HPDE6-E6E7 (cell line): ENCODE measurements at regions not wholly inside any gene's neighbourhood (a gene's known extent, or its start where the extent isn't known, plus 50 kb on each side); places are given as distances from the start of the nearest gene placed in this dataset.

ENCODE experiments used
- DNase-seq: peaks from one replicate; pipeline ENCODE4 v3.0.0; 2011; ENCODE audit warnings: missing footprints; ENCODE audit errors: extremely low spot score

DNA sequence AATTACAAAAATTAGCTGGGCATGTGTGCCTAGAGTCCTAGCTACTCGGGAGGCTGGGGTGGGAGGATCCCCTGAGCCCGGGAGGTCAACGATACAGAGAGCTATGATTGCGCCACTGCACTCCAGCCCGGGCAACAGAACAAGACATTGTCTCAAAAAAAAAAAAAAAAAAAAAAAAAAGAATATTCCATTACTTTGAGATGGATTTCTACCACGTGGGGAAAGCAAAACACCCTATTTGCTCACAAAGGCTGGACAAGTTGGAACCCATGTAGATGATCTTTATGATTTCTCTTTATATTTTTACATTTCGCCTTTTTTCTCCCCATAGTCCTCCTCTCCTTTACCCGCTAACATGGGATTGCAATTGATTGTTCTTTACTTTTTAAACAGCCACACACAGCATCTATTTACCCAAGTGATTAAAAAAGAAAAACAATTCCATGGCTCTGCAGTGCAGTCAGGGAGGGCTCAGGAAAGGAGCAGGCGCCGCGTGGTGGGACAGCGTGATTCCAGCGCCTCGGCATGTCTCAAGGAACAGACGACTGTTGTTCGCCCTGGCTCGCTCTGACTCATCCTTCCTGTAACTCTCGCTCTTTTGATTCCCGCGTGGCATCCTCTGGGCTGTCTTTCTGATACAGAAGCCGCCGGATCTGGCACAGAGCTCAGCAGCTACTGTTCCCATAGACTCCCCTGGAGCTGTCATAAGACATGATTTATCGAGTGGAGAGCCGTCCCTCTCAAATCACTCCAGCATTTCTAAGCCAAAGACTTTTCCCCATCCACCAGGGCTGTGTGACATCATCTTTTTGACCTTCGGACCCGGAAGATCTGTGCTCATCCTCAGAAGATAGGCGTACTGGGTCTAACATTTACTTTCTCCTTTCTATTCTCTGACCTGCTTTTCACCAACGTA, 230.4 kb upstream of the AGAP1 start:
- peak; percentile 77 for DNase-seq

DNA sequence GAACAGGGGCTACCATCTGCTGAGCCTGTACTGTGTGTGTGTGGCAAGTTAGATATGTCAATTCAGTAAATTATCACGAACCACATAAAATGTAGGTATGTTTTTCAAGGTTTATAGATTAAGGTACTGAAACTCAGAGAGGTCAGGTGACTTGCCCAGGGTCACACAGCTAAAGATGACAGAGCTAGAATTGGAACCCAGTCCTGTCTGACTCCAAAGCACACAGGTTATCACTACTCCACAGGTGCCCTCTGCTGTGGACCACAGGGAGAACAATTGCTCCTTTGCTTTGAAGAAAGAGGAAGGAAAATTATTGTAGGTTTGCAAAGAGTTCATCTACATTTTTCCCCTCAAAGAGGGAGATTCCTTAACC, 229.7 kb upstream of the AGAP1 start:
- no peak for DNase-seq

DNA sequence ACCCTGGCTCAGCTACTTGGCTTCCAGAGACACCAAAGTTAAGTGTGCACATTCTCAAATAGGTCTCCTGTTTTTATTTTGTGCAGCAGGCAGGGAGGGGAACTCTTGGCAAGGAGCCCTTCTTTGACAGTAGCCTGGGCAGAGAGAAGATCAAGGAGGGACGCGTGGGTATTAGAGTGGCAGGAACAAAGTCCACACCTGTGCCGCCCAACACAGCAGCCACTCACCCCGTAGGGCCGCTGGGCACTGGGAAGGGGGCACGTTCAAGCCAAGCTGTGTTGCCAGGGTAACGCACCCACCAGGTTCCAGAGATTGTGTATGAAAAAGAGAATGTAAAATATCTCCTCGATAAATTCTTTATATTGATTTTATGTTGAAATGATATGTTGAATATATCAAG, 229.3 kb upstream of the AGAP1 start:
- no peak for DNase-seq

DNA sequence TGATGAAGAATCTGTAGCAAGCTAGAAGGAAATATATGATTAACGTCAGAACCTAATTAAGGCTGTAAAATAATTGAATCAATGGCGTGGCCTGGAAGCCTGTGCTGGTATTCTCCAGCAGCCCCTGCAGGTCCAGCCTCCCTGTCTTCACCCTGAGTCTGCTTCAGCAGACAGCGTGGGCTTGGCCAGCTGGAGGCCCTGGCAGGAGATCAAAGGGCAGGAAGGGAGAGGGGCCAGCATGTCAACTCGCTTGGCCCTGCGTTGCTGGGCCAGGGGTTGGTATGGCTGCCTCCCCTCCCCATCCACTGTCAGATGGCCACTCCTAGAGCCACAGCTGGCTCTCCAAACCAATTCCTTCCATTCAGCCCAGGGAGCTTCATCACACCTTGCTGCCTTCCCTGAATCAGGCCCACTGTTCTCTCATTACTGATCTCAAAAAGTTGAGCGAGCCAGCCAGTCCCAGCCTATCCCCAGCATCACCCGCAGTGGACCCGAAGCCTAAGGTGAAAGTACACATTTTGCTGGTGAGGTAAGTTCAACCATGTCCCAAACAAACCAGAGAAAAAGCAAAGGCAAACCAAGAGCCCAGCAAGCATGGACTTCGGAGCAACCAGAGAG, 228.4 kb upstream of the AGAP1 start:
- no peak for DNase-seq

- DNase-seq = no peak
Observed at GRCh38 chr2:235267251-235267650, 226.6 kb upstream of the AGAP1 start.

DNA sequence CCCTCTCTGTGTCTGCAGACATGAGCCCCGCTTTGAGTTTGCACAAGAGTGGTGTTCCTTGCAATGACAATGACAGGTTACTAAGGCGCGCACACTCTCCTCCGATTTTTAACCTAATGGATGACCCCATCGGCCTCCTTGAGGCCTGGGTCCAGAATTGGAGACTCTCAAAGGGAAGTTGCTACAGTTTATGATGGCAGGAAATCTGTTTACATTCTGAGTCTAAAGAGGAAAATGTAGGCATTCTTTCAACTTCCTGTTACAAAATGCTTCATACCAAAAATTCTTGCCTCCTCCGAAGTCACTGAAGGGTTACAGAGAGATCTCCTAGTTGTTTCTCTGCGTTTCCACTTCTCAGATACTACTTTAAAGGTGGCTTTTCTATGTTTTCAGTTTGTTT, 225.3 kb upstream of the AGAP1 start:
- DNase-seq = no peak

- no peak for DNase-seq
Observed at GRCh38 chr2:235270291-235270690, 223.6 kb upstream of the AGAP1 start.

GRCh38 chr2:235270956-235271355, 222.9 kb upstream of the AGAP1 start:
- DNase-seq = no peak

- no peak for DNase-seq
Observed at GRCh38 chr2:235271936-235272335, 221.9 kb upstream of the AGAP1 start.

DNA sequence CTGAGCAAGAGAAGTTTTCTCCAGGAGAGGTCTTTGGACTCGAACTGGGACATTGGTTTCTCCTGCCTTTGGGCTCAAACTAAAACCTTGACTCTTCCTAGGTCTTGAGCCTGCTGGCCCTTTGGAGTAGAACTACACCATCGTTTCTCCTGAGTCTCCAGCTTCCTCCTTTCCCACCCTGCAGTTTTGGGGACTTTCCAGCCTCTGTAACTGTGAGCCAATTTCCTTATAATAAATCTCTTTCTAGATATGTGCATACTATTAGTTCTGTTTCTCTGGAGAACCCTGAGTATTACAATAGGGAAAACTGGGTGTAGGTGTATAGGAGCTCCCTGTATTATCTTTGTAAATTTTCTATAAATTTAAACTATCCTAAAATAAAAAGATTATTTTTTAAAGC, 219.8 kb upstream of the AGAP1 start:
- DNase-seq = no peak

DNA sequence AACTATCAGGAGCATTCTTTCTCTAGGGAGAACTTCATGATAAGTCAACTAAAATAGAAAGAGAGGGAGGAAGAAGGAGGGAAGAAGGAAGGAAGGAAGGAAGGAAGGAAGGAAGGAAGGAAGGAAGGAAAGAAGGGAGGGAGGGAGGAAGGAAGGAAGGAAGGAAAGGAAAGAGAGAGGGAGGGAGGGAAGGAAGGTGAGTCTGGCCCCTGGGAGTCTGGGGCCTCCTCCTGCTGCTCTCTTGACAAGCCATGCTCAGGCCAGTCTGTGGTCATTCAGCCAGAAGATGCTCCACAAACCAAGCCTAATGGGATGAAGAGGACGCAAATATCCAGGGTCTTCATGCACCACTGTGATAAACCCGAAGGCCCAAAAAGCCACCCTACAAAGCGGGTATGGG, 216.4 kb upstream of the AGAP1 start:
- no peak for DNase-seq

- DNase-seq = no peak
Observed at GRCh38 chr2:235278771-235279355, 215.0 kb upstream of the AGAP1 start.

DNA sequence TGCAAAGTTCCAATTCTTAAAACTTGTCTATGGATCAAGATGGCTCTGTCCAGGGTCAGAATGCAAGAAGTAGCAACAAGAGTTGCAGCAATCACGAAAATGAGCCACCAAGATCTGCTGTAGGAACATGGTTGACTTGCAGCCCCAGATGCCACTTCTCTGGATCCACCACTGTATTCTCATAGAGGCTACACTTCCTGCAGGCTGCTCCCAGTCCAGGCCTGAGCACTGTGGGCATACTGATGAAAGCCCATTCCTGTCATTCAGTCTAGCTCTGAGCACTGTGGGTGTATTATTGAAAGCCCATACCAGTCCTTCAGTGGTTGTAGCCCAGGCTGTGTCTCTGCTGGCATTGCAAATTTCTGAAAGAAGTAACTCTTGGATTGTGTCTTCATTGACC, 213.9 kb upstream of the AGAP1 start:
- DNase-seq = no peak

- DNase-seq = no peak
Observed at GRCh38 chr2:235283246-235283645, 210.6 kb upstream of the AGAP1 start.

- no peak for DNase-seq
Observed at GRCh38 chr2:235286622-235287374, 207.0 kb upstream of the AGAP1 start.

- DNase-seq = no peak
Observed at GRCh38 chr2:235287375-235287733, 206.5 kb upstream of the AGAP1 start.

GRCh38 chr2:235291461-235291860, 202.4 kb upstream of the AGAP1 start:
- no peak for DNase-seq

GRCh38 chr2:235293061-235293460, 200.8 kb upstream of the AGAP1 start:
- DNase-seq = no peak

- no peak for DNase-seq
Observed at GRCh38 chr2:235295831-235296230, 198.0 kb upstream of the AGAP1 start.

DNA sequence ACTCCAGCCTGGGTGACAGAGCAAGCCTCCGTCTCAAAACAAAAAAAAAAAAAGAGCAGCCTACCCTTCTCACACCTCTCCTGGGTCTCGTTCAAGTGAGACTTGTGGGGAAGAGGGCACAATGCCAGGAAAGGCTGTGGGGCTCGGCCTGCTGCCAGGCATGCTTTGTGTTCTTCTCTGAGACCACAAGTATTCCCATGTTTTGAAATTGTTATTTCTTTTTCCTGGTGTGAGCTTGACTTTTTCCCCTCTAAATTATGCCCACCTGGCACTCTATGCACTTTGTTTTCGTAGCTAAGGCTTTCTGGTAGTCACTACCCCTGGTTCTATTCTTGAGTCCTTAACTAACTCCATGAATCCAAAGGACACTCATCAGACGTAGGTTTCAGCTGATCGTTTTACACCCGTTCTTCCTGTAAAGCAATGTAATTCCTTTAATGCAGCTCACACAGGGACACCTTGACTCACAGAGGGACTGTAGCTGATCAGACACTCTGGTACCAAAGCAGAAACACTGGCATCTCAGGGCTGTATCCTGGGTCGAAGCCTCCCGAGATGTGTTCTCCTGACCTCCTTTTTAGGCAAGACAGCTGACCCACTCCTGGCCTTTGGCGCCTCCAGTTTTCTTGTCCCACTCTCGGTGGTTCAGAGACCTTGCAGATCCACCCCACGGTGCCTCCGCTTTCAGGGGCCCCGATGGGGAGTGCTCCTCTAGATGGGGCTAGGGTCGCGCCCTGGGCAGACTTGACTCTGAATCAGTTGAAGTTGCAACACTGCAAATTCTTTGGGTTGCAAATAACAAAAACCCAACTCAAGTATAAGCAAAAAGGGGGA, 193.3 kb upstream of the AGAP1 start:
- DNase-seq = no peak
